Calu3 (cell line): ENCODE measurements at regions not wholly inside any gene's neighbourhood (a gene's known extent, or its start where the extent isn't known, plus 50 kb on each side); places are given as distances from the start of the nearest gene placed in this dataset.

Experiments used
- BruUV-seq: library from RNA; stranded (reverse); fragments of 400-500 nt; replicated peaks from 2 replicates; lab custom pipeline; 2021; lab: Mats Ljungman, UMichigan
- CTCF ChIA-PET: fragments of 300-600 bp; sonication (Branson Sonifier 250); formaldehyde crosslinking; loops from one replicate; lab custom pipeline; 2022; ENCODE audit warnings: antibody characterized with exemption; lab: Charles Lee
- DNase-seq: peaks from one replicate; pipeline ENCODE4 v3.0.0; 2022
- H3K27ac Mint-ChIP-seq: one replicate; pipeline ENCODE4 v1.8.0; 2022; ENCODE audit warnings: mixed read lengths; ENCODE audit not compliant: unreplicated experiment
- H3K27me3 Mint-ChIP-seq: one replicate; pipeline ENCODE4 v1.8.0; 2022; ENCODE audit warnings: mixed read lengths; ENCODE audit not compliant: unreplicated experiment
- H3K36me3 Mint-ChIP-seq: one replicate; pipeline ENCODE4 v1.8.0; 2022; ENCODE audit warnings: mild to moderate bottlenecking, moderate library complexity, mixed read lengths; ENCODE audit not compliant: insufficient read depth, unreplicated experiment
- H3K4me1 Mint-ChIP-seq: one replicate; pipeline ENCODE4 v1.8.0; 2022; ENCODE audit warnings: mild to moderate bottlenecking, low read depth, mixed read lengths; ENCODE audit not compliant: unreplicated experiment
- H3K4me3 Mint-ChIP-seq: one replicate; pipeline ENCODE4 v1.8.0; 2022; ENCODE audit warnings: mild to moderate bottlenecking, low read depth, moderate library complexity, mixed read lengths; ENCODE audit not compliant: unreplicated experiment
- H3K9me3 Mint-ChIP-seq: one replicate; pipeline ENCODE4 v1.8.0; 2022; ENCODE audit warnings: low read depth, mixed read lengths; ENCODE audit not compliant: unreplicated experiment
- intact Hi-C: fragments of 100-400 bp; cut with micrococcal nuclease; formaldehyde crosslinking; loops from one replicate; pipeline ENCODE4 v1.10.0; 2022; ENCODE audit not compliant: unreplicated experiment
- TF ChIP-seq, protein P1 (sequence below): fragments of 200-600 bp; IDR thresholded peaks from one replicate; pipeline ENCODE4 v1.8.0; 2022; ENCODE audit warnings: antibody characterized with exemption; ENCODE audit not compliant: unreplicated experiment

GRCh38 chr3:188006726-188007393, 147.1 kb upstream of the LPP start:
- Mint-ChIP-seq H3K27me3 (no peaks in the 10 kb centered on the region), H3K9me3 (peaks cover 5% of the 10 kb centered on the region), H3K36me3 (peaks cover 5% of the 10 kb centered on the region), H3K4me3 (no peak overlapping the region), H3K27ac (no peak overlapping the region), H3K4me1 (peaks cover 30% of the 10 kb centered on the region)
- DNase-seq: no peak
- intact Hi-C loops: no loop called here
- BruUV-seq: no TSS peak
- CTCF ChIA-PET: interaction anchor here (0.5 to 0.7 kb wide), 2 partner anchors 262 to 649 kb away, joined by 3 to 4 read pairs; partner anchors contain the start of gene BCL6
- TF ChIP-seq, protein P1, sequence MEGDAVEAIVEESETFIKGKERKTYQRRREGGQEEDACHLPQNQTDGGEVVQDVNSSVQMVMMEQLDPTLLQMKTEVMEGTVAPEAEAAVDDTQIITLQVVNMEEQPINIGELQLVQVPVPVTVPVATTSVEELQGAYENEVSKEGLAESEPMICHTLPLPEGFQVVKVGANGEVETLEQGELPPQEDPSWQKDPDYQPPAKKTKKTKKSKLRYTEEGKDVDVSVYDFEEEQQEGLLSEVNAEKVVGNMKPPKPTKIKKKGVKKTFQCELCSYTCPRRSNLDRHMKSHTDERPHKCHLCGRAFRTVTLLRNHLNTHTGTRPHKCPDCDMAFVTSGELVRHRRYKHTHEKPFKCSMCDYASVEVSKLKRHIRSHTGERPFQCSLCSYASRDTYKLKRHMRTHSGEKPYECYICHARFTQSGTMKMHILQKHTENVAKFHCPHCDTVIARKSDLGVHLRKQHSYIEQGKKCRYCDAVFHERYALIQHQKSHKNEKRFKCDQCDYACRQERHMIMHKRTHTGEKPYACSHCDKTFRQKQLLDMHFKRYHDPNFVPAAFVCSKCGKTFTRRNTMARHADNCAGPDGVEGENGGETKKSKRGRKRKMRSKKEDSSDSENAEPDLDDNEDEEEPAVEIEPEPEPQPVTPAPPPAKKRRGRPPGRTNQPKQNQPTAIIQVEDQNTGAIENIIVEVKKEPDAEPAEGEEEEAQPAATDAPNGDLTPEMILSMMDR: no peak

GRCh38 chr3:188007897-188008296, 146.1 kb upstream of the LPP start:
- CTCF ChIA-PET: no interaction called here
- peaks cover 5% of the 10 kb centered on the region for H3K9me3 Mint-ChIP-seq
- H3K4me1 Mint-ChIP-seq: peaks cover 19% of the 10 kb centered on the region
- no TSS peak for BruUV-seq
- peaks cover 5% of the 10 kb centered on the region for H3K36me3 Mint-ChIP-seq
- no peaks in the 10 kb centered on the region for H3K27me3 Mint-ChIP-seq
- H3K4me3 Mint-ChIP-seq: no peak overlapping the region
- no peak overlapping the region for H3K27ac Mint-ChIP-seq
- TF ChIP-seq, protein P1: no peak
- DNase-seq: no peak
- intact Hi-C loops: no loop called here

DNA sequence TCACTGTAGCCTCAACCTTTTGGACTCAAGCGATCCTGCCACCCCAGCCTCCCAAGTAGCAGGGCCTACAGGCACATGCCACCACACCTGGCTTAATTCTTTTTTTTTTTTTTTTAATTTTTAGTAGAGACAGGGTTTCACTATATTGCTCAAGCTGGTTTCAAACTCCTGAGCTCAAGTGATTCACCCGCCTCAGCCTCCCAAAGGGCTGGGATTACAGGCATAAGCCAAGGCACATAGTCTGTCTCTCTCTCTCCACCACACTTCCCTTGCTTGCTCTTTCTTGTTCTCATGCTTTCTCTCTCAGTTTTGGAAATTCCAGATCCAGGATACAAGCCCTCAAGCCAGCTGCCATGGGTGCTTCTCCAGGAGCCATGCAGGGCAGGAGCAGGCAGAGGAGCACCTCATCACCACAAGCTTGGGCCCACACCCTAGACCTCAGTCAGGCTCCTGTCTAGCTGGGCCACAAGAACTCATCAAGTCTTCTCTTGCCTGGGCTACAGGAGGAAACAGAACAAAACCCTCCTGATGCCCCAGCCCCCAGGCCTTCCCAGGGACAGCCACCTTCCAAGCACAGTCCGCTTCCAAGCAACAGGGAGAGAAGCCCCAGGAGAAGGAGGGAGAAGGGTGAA, 145.3 kb upstream of the LPP start:
- Mint-ChIP-seq H3K27ac (no peak overlapping the region), H3K36me3 (no peaks in the 10 kb centered on the region), H3K9me3 (peaks cover 5% of the 10 kb centered on the region), H3K4me3 (no peak overlapping the region), H3K4me1 (peaks cover 11% of the 10 kb centered on the region), H3K27me3 (no peaks in the 10 kb centered on the region)
- BruUV-seq: no TSS peak
- no peak for DNase-seq
- TF ChIP-seq, protein P1: no peak
- CTCF ChIA-PET: interaction anchor here (1.3 to 2.0 kb wide), 2 partner anchors 17 to 231 kb away, joined by 3 to 6 read pairs; no protein-coding TSS in a partner anchor
- intact Hi-C loops: no loop called here

- no peaks in the 10 kb centered on the region for H3K27me3 Mint-ChIP-seq
- H3K4me1 Mint-ChIP-seq: no peaks in the 10 kb centered on the region
- BruUV-seq: no TSS peak
- no peak overlapping the region for H3K4me3 Mint-ChIP-seq
- DNase-seq: no peak
- CTCF ChIA-PET: no interaction called here
- H3K27ac Mint-ChIP-seq: no peak overlapping the region
- H3K36me3 Mint-ChIP-seq: no peaks in the 10 kb centered on the region
- intact Hi-C loops: no loop called here
- TF ChIP-seq, protein P1: no peak
- peaks cover 5% of the 10 kb centered on the region for H3K9me3 Mint-ChIP-seq
These were observed 143.5 kb upstream of the LPP start for GRCh38 chr3:188010478-188010877.
